NOMO-1 (cell line): ENCODE measurements at regions not wholly inside any gene's neighbourhood (a gene's known extent, or its start where the extent isn't known, plus 50 kb on each side); places are given as distances from the start of the nearest gene placed in this dataset.

Experiments used
- DNase-seq, 2 experiments: peaks; one replicate each; lab custom pipeline; 2025; ENCODE audit not compliant: unreplicated experiment in 2 of 2; lab: John Stamatoyannopoulos, UW

DNA sequence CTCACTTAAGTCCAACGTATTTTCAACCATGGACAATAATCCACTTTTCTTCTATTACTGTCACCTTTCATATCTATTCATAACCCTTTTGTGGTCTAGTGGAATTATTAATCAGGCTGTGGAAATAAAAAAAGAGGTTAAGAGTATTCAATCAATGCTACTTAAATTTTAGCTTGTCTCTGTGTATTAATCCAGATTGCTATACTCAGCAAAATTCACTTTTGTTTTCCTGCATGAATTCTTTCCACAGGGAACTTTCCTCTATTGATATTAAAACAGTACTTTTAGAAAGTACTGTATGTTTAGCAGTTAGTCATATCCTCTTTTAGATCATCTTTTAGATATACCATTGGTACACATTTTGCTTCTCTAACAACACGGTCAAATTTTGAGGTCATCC lies 1033.0 kb upstream of the ADGRL2 start:
- no peak for DNase-seq

GRCh38 chr1:80759354-80759753 lies 1041.4 kb upstream of the ADGRL2 start:
- DNase-seq = no peak

- DNase-seq = no peak
Measured at GRCh38 chr1:80755944-80756343, 1044.8 kb upstream of the ADGRL2 start.

GRCh38 chr1:80751204-80751603 lies 1049.5 kb upstream of the ADGRL2 start:
- DNase-seq = no peak

GRCh38 chr1:80731241-80731894 lies 1069.4 kb upstream of the ADGRL2 start:
- no peak for DNase-seq

DNA sequence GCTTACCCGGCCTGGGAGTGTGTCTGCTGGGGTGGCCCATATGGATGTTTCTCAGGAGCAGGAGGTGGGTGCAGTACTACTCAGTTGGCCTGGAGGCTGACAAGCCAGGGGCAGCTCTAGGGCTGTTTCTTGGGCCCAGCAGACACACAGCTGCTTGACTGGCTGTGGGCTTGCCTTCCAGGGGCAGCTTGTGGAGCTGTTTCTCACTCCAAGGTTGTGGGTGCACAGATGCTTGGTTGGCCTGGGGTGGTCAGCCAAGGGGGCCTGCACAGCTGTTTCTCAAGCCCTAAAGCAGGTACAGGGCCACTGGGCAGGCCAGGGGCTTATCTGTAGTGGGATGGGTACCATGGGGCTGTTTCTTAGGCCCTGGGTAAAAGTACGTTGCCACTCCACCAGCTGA lies 1078.1 kb upstream of the ADGRL2 start:
- DNase-seq = no peak

- DNase-seq = no peak
Measured at GRCh38 chr1:80706526-80706925, 1094.2 kb upstream of the ADGRL2 start.

- no peak for DNase-seq
Measured at GRCh38 chr1:80678438-80678837, 1122.3 kb upstream of the ADGRL2 start.

DNA sequence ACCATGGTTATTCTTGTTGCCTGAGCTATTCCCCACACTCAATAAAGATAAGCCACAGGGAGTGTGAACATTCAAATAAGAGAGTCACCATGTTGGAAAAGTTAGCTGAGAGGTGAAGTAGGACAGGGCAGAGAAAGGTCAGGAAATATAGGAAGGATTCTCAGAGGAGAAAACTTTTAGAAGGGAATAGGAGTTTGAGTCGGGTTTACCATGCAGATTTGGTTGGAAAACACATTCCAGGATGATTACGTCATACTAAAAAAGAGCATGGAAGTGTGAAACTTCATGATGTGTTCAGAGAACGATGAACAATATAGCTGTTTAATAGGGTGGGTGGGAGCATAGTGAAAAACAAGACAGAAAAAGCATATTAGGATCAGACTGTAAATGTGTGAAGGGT lies 1125.3 kb upstream of the ADGRL2 start:
- no peak for DNase-seq

DNA sequence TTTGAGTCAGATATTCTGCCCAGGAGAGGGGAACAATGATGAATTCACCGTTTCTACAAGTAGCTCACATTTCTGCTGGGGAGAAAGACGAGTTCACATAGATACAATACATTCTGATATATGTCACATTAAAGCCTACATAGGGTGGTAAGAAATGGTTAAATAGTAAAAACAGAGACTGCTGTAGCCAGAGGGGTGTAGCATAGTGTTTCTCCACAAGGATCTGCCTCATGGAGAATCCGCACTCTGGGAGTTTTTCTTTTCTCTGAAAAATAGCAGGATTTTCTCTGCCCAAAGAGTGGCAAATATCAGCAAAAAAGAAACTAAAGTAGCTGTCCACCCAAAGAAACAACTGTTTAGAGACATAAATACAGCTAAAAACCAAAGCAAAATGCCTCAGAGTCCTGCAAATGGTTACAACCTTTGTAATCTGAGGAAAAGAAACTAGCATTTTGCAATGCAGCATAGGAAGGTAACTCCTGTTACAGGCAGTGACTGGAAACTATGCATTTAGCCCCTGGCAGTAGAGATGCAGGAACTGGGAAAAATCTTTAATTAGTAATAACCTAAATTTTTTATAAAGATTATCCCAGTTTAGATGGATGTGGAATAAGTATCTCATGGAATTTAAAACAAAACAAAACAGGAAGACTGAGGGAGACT lies 1126.7 kb upstream of the ADGRL2 start:
- no peak for DNase-seq

DNA sequence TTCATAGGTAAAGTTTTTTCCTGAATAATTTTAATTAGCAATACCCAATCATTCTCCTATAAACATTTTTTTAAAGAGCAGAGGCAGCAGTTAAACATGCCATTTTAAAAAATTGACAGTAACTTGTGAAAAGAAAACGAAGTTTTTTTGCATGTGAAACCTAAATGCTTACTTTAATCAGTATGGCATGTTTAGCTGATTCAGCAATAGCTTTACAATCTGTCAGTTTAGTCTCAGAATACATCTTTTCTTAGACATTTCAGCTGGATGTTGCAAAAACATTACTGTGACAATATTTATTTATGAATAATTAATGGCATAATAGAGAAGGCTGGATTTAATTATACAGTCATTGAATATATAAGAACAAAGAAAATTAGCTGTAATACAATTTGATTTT lies 1132.4 kb upstream of the ADGRL2 start:
- no peak for DNase-seq

GRCh38 chr1:80666073-80666472 lies 1134.7 kb upstream of the ADGRL2 start:
- no peak for DNase-seq

- no peak for DNase-seq
Measured at GRCh38 chr1:80659161-80659560, 1141.6 kb upstream of the ADGRL2 start.

- DNase-seq = no peak
Measured at GRCh38 chr1:80657707-80658106, 1143.0 kb upstream of the ADGRL2 start.

DNA sequence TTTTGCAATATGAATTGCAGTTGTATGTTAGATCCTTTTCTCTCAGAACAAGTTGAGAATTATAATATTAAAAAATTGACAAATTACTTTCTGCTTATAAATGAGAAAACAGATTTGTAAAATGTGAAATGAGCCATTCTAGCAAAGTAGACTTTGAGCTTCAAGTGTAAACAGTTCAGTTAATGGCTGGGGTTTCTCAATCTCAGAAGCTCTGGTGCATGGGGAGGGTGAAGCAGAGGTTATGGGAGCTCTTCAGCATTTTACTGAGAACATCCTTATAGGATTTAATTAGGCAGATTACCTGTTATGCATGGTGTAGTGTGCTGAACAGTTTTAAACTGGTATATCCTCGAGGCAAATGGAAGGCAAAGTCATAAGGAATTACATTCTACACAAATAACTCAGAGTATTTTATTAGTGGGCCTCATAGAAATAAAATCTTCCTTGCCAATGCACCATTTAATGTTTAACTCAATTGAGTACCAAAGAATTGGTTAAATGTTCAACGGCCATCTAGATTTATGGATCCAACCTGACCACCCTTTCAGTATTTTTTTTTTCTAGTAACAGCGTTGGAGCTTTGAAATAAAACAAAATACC lies 1143.6 kb upstream of the ADGRL2 start:
- no peak for DNase-seq

- no peak for DNase-seq
Measured at GRCh38 chr1:80656641-80657040, 1144.1 kb upstream of the ADGRL2 start.

DNA sequence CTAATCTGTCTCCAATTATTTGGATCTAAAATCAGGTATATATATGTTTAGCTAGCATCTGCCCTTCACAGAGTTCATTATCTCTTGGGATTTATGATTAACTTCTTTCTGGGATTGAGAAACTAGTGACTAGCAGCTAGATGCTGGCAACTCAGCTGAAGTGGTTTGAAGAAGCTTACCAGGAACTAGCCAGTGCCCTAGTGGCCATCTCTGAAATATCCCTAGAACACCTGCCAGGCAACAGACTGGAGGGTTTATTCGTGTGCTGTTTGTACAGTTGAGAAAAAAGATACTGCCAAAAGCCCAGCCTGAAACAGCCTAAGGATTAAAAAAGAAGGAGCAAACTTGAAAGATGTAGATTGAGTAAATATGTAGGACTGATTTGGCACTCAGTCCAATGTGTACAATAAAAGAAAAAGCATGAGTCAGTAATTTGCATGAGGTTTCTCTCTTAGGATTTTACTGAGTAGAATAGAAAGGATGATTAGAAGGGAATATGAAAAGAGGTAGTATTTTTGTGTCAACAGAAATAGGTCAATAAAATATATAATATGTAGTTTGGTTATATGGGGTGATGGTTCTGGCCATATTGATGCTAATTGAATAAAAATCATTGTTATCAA lies 1144.6 kb upstream of the ADGRL2 start:
- peak in 1 of 2 experiments; percentile 2 for DNase-seq

DNA sequence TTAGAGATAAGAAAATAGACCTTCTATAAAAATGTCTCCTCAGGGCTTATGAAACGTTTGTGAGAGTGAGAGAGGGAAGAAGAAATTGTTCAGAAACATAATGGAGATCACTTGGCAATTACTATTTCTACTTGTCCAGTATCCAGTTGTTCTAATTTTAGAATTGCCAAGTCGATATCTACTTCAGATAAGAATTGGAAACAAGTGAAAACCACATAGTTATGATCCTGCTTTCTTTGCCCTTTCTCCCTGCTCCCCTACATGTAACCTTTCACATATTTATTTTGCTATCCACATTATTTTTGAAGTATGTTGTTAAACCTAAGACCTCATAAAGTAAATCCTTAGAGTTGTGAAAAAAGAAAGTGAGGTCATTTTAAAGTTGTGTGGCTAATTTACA lies 1154.7 kb upstream of the ADGRL2 start:
- no peak for DNase-seq

DNA sequence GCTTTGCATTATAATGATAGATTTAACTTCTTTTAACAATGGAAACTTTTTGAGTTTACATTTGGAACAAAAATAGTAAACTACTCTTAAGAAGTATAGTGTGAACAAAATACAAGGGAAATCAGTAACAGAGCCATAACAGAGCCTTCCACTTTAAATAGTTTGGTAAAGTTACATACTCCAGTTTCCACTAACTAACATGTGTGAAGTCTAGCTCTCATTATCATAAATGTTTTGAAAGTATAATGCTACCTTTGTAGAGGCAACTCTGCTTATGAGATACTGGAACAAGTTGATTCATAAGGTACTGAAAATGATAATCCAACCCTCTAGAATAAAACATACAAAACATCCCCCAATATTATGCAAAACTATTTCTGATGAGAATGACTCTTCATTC lies 1155.1 kb upstream of the ADGRL2 start:
- DNase-seq = no peak

DNA sequence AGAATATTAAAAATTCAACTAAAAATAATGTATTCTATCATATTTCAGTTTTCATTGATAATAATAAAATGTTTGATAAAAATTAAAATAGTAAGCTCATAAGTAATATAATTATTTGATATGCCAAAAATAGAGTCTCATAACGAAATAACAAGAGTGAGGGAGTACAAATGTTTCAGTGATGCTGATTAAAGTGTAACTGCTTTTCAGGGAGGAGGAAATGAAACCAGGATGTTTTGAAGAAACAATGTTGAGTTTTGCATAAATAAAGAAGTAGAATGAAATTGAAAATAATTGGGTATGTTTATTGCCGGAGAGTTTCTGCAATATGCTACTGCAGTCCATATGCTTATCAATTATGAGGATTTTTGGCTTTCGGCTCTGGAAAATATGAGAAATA lies 1159.8 kb upstream of the ADGRL2 start:
- peak; percentile 19 to 76 for DNase-seq

- DNase-seq = peak; percentile 38 to 85
Measured at GRCh38 chr1:80639777-80640533, 1160.8 kb upstream of the ADGRL2 start.
